ENCODE measurements at regions not wholly inside any gene's neighbourhood (a gene's known extent, or its start where the extent isn't known, plus 50 kb on each side); places are given as distances from the start of the nearest gene placed in this dataset.

DNA sequence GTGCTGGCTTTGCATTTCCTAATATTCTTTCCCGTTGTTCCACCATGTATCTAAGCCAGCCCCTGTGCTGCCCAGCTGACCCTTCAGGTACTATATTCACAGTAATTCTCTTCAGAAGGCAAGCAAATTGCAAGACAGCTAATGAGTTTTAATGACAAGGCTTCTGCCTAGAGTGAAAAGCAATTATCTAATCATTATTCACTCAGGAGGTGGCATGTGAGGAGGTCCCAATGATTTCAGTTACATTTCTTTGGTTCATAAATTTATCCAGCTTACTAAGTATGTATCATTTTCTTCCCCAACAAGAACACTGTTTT, 123.0 kb downstream of the RASGEF1B start:
- H3K4me1 Mint-ChIP-seq, result peaks cover 18% of the 10 kb centered on the region
- TF ChIP-seq, protein P1, sequence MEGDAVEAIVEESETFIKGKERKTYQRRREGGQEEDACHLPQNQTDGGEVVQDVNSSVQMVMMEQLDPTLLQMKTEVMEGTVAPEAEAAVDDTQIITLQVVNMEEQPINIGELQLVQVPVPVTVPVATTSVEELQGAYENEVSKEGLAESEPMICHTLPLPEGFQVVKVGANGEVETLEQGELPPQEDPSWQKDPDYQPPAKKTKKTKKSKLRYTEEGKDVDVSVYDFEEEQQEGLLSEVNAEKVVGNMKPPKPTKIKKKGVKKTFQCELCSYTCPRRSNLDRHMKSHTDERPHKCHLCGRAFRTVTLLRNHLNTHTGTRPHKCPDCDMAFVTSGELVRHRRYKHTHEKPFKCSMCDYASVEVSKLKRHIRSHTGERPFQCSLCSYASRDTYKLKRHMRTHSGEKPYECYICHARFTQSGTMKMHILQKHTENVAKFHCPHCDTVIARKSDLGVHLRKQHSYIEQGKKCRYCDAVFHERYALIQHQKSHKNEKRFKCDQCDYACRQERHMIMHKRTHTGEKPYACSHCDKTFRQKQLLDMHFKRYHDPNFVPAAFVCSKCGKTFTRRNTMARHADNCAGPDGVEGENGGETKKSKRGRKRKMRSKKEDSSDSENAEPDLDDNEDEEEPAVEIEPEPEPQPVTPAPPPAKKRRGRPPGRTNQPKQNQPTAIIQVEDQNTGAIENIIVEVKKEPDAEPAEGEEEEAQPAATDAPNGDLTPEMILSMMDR (IDR thresholded peaks at IDR 0.05; ENCODE audit: unreplicated experiment in 3 of 3), result no peak
- peaks cover 2% of the 10 kb centered on the region for H3K9me3 Mint-ChIP-seq
- no peaks in the 10 kb centered on the region for H3K27me3 Mint-ChIP-seq (ENCODE audit: low read depth)
- H3K4me3 Mint-ChIP-seq, result no peak overlapping the region
- H3K27ac Mint-ChIP-seq, result no peak overlapping the region
- H3K36me3 Mint-ChIP-seq (ENCODE audit: low read depth), result no peaks in the 10 kb centered on the region

DNA sequence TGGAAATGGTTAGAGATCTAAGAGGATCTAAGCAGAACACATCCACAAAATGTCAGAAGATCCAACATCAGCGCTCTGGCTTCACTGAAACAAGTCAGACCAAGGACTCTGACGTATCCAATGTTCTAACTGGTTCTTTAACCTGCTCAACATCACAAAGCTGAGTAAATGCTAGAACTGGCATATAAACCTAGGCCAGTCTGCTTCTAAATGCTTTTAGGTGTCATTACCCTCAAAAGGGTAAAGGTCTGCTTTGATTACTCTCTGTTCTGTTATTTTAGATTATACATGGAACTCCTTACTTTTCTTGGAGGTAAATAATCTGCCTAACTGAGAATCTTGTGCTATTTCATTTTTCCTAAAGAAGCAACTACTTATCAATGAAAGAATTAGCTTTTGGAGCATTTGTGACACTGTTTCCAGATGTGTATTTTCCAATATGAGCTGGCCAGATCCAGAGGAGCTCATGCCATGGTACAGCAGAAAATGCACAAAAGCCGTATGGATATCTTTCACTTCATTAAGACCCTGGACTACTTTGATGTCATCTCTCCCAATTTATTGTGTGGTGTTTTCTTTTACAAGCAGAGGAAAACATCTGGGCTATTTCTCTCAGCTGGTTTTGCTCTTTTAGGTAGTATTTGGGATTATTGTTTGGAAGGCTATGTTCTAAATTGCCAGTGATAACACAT, 123.5 kb downstream of the RASGEF1B start:
- no peak overlapping the region for H3K4me3 Mint-ChIP-seq
- TF ChIP-seq, protein P1 (IDR thresholded peaks at IDR 0.05; ENCODE audit: unreplicated experiment in 3 of 3), result no peak

DNA sequence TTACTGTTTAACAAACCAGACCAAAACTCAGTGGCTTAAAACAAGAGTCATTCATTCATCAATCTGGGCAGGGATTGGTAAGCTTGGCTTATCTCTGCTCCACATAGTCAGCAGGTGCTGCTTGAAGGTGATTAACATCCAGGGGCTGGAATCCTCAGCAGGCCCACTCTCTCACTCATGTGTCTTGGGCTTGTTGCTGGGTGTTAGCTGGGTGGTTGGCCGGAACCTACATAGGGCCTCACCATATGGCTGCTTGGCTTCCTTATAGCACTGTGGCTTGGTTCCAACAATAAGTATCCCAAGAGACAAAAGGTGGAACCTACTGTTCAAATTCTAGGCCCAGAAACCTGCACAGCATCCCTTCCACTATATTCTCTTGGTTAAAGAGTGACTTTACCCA, 125.0 kb downstream of the RASGEF1B start:
- no peaks in the 10 kb centered on the region for H3K27me3 Mint-ChIP-seq (ENCODE audit: low read depth)
- no peak overlapping the region for H3K27ac Mint-ChIP-seq
- TF ChIP-seq, protein P1 (IDR thresholded peaks at IDR 0.05; ENCODE audit: unreplicated experiment in 3 of 3), result no peak
- H3K36me3 Mint-ChIP-seq (ENCODE audit: low read depth), result peaks cover 4% of the 10 kb centered on the region
- no peak overlapping the region for H3K4me3 Mint-ChIP-seq
- H3K9me3 Mint-ChIP-seq, result peaks cover 14% of the 10 kb centered on the region
- H3K4me1 Mint-ChIP-seq, result peaks cover 4% of the 10 kb centered on the region

More for the DNA sequence above, 123.5 kb downstream of the RASGEF1B start:
- Mint-ChIP-seq H3K4me1 (peaks cover 14% of the 10 kb centered on the region), H3K36me3 (ENCODE audit: low read depth) (peaks cover 2% of the 10 kb centered on the region), H3K27me3 (ENCODE audit: low read depth) (no peaks in the 10 kb centered on the region), H3K27ac (no peak overlapping the region), H3K9me3 (peaks cover 6% of the 10 kb centered on the region)

DNA sequence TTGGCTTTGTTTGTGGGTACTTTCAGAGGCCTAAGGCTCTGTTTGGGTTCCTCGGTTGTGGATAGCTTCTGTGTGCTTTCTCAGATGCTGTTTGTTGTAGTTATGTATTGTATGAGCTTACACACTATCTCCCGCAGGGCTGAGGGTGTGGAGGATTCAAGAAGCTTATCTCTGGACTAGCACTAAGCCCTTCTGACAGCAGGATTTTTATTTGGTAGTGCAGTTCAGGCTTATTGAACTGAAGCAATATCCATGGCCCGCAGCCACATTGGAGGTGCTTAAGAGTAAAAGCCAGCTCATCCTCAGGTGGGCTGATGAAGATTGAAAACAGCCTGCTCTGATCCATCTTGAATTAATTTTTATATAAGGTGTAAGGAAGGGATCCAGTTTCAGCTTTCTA, 128.2 kb downstream of the RASGEF1B start:
- Mint-ChIP-seq H3K4me3 (no peak overlapping the region), H3K9me3 (peaks cover 19% of the 10 kb centered on the region), H3K27me3 (ENCODE audit: low read depth) (no peaks in the 10 kb centered on the region), H3K36me3 (ENCODE audit: low read depth) (peaks cover 8% of the 10 kb centered on the region), H3K4me1 (no peaks in the 10 kb centered on the region), H3K27ac (no peak overlapping the region)
- TF ChIP-seq, protein P1 (IDR thresholded peaks at IDR 0.05; ENCODE audit: unreplicated experiment in 3 of 3), result no peak

DNA sequence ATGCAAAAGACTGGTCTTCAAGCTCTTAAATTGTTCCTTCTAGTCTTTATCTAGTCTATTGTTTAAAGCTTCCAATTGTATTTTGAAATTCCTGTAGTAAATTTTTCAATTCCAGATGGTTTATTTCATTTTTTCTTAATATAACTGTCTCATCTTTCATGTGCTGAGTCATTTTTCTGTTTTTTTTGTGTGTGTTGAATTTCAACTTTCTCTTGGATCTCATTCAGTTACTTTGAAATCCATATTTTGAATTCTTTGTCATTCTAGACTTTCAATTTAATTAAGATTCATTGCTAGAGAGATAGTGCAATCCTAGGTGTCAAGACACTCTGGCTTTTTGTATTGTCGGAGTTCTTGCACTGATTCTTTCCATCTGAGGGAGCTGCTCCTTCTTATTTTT, 128.0 kb upstream of the PRKG2 start:
- H3K27ac Mint-ChIP-seq, result no peak overlapping the region

DNA sequence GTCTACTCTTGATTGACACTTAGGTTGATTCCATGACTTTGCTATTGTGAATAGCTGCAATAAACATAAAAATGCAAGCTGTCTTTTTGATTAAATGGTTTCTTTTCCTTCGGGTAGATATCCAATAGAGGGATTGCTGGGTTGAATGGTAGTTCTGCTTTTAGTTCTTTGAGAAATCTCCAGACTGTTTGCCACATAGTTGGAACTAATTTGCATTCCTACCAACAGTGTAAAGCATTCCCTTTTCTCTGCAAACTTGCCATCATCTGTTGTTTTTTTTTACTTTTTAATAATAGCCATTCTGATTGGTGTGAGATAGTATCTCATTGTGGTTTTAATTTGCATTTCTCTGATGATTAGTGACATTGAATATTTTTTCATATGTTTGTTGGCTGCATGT, 122.2 kb upstream of the PRKG2 start:
- Mint-ChIP-seq H3K4me1 (peaks cover 7% of the 10 kb centered on the region), H3K27me3 (ENCODE audit: low read depth) (no peaks in the 10 kb centered on the region), H3K27ac (no peak overlapping the region), H3K4me3 (no peak overlapping the region), H3K9me3 (peaks cover 6% of the 10 kb centered on the region), H3K36me3 (ENCODE audit: low read depth) (peaks cover 4% of the 10 kb centered on the region)
- TF ChIP-seq, protein P1 (IDR thresholded peaks at IDR 0.05; ENCODE audit: unreplicated experiment in 3 of 3), result no peak

More for the DNA sequence above, 128.0 kb upstream of the PRKG2 start:
- Mint-ChIP-seq H3K4me3 (no peak overlapping the region), H3K9me3 (peaks cover 19% of the 10 kb centered on the region), H3K27me3 (ENCODE audit: low read depth) (no peaks in the 10 kb centered on the region), H3K36me3 (ENCODE audit: low read depth) (peaks cover 8% of the 10 kb centered on the region), H3K4me1 (no peaks in the 10 kb centered on the region)
- TF ChIP-seq, protein P1 (IDR thresholded peaks at IDR 0.05; ENCODE audit: unreplicated experiment in 3 of 3), result no peak

Measured in nephron (organoid).